Motor neuron (in vitro differentiated cells): ENCODE measurements at regions not wholly inside any gene's neighbourhood (a gene's known extent, or its start where the extent isn't known, plus 50 kb on each side); places are given as distances from the start of the nearest gene placed in this dataset.

ENCODE experiments used
- ATAC-seq, 8 experiments: fragments of 200-7000 bp; cut with Tn5 transposase; replicated peaks in 6 of 8; 2 replicates each; pipeline ENCODE4 v1.8.0; 2021; ENCODE audit warnings: mild to moderate bottlenecking in 8 of 8, moderate library complexity in 8 of 8
- H3K27ac ChIP-seq, 2 donors: fragments of 250-450 bp; sonication (Bioruptor Pico); 2 replicates each; pipeline ENCODE4 v1.9.0; 2021; ENCODE audit warnings: antibody characterized with exemption in 2 of 2, mild to moderate bottlenecking in 2 of 2, moderate library complexity in 1 of 2
- H3K4me1 ChIP-seq, 2 donors: fragments of 250-450 bp; sonication (Bioruptor Pico); replicated peaks in 1 of 2; 2 replicates each; pipeline ENCODE4 v1.6.1; 2021; ENCODE audit warnings: antibody characterized with exemption in 2 of 2, mild to moderate bottlenecking in 2 of 2, moderate library complexity in 1 of 2
- H3K4me3 ChIP-seq, 5 donors: fragments of 250-450 bp; sonication (Bioruptor Pico); 2 replicates each; pipeline ENCODE4 v1.9.0; 2021; ENCODE audit warnings: antibody characterized with exemption in 5 of 5, mild to moderate bottlenecking in 5 of 5, moderate library complexity in 4 of 5
- WGBS, 10 experiments: fragments of 450-650 bp; shearing (Covaris generic); methylation state at CpG; one replicate each; pipeline ENCODE4 v1.0.0; 2022; 5-methylcytosine and 5-hydroxymethylcytosine counted together
- in situ Hi-C, 9 experiments: fragments of 400-800 bp; cut with MboI; loops; one replicate each; pipeline ENCODE4 v1.15.0; 2021; ENCODE audit warnings: low sequenced_read_pairs in 9 of 9, low pct_unique_long_range_greater_than_20kb in 2 of 9; ENCODE audit not compliant: unreplicated experiment in 9 of 9

- ATAC-seq, result no peak
- Histone ChIP-seq H3K4me3 (no peak overlapping the region), H3K27ac (no peak overlapping the region), H3K4me1 (no peaks in the 10 kb centered on the region)
- 82 to 100% (median 91%) methylated on average over 1 to 8 of the region's 8 CpGs; no CpG with 5 or more reads in 4 of the 10 experiments for WGBS, 10 experiments
- in situ Hi-C loops, result no loop called here
Measured at GRCh38 chr16:79543219-79543618, 57.3 kb downstream of the MAF start.

- no peak for ATAC-seq
- 10 to 100% (median 70%) methylated on average over 1 to 7 of the region's 11 CpGs; no CpG with 5 or more reads in 3 of the 10 experiments for WGBS, 10 experiments
- in situ Hi-C loops, result no loop called here
- Histone ChIP-seq H3K4me3 (no peak overlapping the region), H3K4me1 (no peaks in the 10 kb centered on the region), H3K27ac (no peak overlapping the region)
Measured at GRCh38 chr16:79542237-79542774, 58.2 kb downstream of the MAF start.

- no peak for ATAC-seq
- WGBS, 10 experiments, result 43 to 100% (median 89%) methylated on average over 3 to 13 of the region's 15 CpGs; no CpG with 5 or more reads in 1 of the 10 experiments
- H3K4me3 ChIP-seq, result no peak overlapping the region
- no peak overlapping the region for H3K27ac ChIP-seq
- no peaks in the 10 kb centered on the region for H3K4me1 ChIP-seq
- in situ Hi-C loops, result no loop called here
Measured at GRCh38 chr16:79540825-79541595, 59.5 kb downstream of the MAF start.

DNA sequence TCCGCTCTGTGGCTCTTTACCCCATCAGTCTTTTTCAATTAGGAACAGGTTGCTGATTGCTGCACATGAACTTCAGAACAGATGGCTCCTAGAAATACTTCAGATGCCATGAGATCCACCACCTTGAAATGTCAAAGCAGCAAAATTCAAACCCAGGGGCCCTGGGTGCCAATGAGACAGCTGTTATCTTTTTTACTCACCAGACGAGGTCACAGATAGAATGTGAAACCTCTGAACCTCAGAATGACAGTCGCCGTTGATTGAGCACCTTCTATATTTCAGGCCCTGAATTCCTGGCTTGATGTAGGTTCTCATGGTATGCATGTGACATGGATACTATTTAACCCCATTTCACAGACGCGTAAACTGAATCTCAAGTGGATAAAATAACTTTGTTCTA, 63.0 kb downstream of the MAF start:
- Histone ChIP-seq H3K27ac (no peak overlapping the region), H3K4me3 (no peak overlapping the region), H3K4me1 (no peaks in the 10 kb centered on the region)
- ATAC-seq, result no peak
- in situ Hi-C loops, result no loop called here
- WGBS, 10 experiments, result 10 to 100% (median 90%) methylated on average over 2 to 6 of the region's 6 CpGs; no CpG with 5 or more reads in 3 of the 10 experiments

- in situ Hi-C loops, result no loop called here
- ATAC-seq, result no peak
- Histone ChIP-seq H3K4me1 (no peaks in the 10 kb centered on the region), H3K4me3 (no peak overlapping the region), H3K27ac (no peak overlapping the region)
- 0 to 100% (median 82%) methylated on average over 1 to 4 of the region's 4 CpGs; no CpG with 5 or more reads in 3 of the 10 experiments for WGBS, 10 experiments
Measured at GRCh38 chr16:79536958-79537357, 63.6 kb downstream of the MAF start.

DNA sequence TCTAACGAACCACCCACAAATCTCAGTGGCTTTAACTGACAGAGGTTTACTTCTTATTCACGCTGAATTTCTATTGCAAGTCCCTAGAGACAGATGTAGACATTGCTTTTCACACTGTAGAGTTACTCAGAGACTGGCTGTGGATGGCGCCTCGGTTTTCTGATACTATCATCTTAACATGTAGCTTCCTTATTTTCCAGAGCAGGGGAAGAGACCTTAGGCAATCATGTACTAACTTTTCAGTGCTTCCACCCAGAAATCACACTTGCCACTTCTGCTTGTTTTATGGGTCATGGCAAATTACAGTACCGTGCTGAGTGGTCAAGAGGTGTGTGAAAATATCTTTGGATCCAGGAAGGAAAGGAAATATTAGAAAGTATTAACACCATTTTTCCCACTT, 65.4 kb downstream of the MAF start:
- Histone ChIP-seq H3K4me3 (no peak overlapping the region), H3K27ac (no peak overlapping the region), H3K4me1 (no peaks in the 10 kb centered on the region)
- no peak for ATAC-seq
- WGBS, 10 experiments, result 0 to 71% (median 58%) methylated on average over 1 to 4 of the region's 5 CpGs; no CpG with 5 or more reads in 2 of the 10 experiments
- in situ Hi-C loops, result no loop called here

- H3K4me1 ChIP-seq, result no peaks in the 10 kb centered on the region
- H3K4me3 ChIP-seq, result no peak overlapping the region
- WGBS, 10 experiments, result 63 to 100% (median 94%) methylated on average over 1 to 3 of the region's 3 CpGs; no CpG with 5 or more reads in 2 of the 10 experiments
- no peak for ATAC-seq
- no peak overlapping the region for H3K27ac ChIP-seq
- in situ Hi-C loops, result no loop called here
Measured at GRCh38 chr16:79534143-79534542, 66.4 kb downstream of the MAF start.

- in situ Hi-C loops, result no loop called here
- Histone ChIP-seq H3K4me3 (no peak overlapping the region), H3K4me1 (no peaks in the 10 kb centered on the region), H3K27ac (no peak overlapping the region)
- 0 to 81% (median 67%) methylated on average over 1 to 3 of the region's 3 CpGs; no CpG with 5 or more reads in 3 of the 10 experiments for WGBS, 10 experiments
- no peak for ATAC-seq
Measured at GRCh38 chr16:79533292-79533691, 67.2 kb downstream of the MAF start.

- Histone ChIP-seq H3K4me3 (no peak overlapping the region), H3K4me1 (no peaks in the 10 kb centered on the region), H3K27ac (no peak overlapping the region)
- ATAC-seq, result no peak
- WGBS, 10 experiments, result 0 to 93% (median 87%) methylated on average over 1 to 5 of the region's 5 CpGs
- in situ Hi-C loops, result no loop called here
Measured at GRCh38 chr16:79532785-79533184, 67.8 kb downstream of the MAF start.

DNA sequence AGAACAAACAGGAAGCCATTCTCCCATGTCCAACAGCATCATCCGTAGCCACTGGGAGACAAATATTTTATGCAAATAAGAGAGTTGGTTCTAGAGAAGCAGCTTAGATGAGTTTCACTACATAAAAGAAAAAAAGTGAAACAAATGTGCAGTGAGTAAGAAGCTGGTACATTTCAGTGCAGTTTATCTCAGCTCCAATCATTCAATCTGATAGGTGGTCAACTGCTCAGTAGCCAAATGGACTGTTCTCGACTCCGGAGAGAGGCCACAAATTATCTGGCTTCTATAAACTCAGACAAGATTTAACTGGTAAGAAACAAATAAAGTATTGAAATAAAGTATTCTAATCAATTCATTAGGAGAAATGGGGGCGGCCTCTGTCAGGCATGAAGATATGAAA, 68.3 kb downstream of the MAF start:
- ATAC-seq, result peak in 4 of 8 experiments; percentile 32 to 86 (median 46)
- no peaks in the 10 kb centered on the region for H3K4me1 ChIP-seq
- H3K4me3 ChIP-seq, result no peak overlapping the region
- no peak overlapping the region for H3K27ac ChIP-seq
- WGBS, 10 experiments, result 58 to 100% (median 78%) methylated on average over 1 to 4 of the region's 4 CpGs; no CpG with 5 or more reads in 1 of the 10 experiments
- in situ Hi-C loops, result no loop called here

DNA sequence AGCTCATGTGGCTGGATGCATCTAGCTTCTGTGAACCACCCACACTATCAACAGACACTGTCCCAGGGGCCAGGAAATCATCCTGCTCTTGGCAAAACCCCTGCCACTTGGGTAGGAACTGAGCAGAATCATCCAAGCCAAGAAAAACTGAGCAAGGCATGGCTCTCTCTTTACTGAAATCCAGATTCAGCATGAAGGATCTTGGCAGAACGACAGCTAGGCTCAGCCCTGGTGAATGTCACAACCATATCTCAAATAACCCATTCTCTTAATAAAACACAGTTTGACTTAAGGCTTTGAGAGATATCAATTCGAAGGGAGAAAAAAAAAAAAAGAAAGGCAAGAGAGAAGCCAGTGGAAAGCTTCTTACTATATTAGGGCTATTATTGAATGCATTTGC, 72.2 kb downstream of the MAF start:
- WGBS, 10 experiments, result 0 to 86% (median 50%) methylated on average over 1 to 2 of the region's 2 CpGs; no CpG with 5 or more reads in 3 of the 10 experiments
- Histone ChIP-seq H3K27ac (no peak overlapping the region), H3K4me3 (no peak overlapping the region), H3K4me1 (no peaks in the 10 kb centered on the region)
- ATAC-seq, result no peak
- in situ Hi-C loops, result no loop called here

DNA sequence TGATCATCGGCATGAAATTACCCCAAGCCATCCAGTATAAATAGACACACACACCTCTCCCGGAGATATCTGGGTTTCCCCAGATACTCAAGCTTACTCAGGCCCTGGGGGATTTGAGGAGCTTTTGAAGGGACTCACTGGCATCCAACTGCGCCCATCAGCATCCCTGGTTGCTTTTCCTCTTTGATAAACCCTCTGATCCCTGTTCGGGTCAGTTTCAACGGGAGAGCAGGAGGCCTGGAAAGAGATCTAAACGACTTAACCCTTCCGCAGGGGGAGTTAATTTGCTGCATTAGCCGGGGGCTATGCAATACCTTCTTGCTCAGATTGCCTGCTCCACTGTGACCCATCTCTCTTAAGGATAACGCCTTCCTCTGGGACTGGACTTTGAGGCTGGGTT, 76.6 kb downstream of the MAF start:
- peaks cover 0 to 3% of the 10 kb centered on the region in 2 donors for H3K4me1 ChIP-seq
- no peak overlapping the region for H3K27ac ChIP-seq
- ATAC-seq, result no peak
- in situ Hi-C loops, result no loop called here
- WGBS, 10 experiments, result 31 to 100% (median 77%) methylated on average over 1 to 9 of the region's 9 CpGs; no CpG with 5 or more reads in 2 of the 10 experiments
- no peak overlapping the region for H3K4me3 ChIP-seq

GRCh38 chr16:79519448-79519847, 81.1 kb downstream of the MAF start:
- 20 to 100% (median 90%) methylated on average over 1 to 11 of the region's 11 CpGs; no CpG with 5 or more reads in 3 of the 10 experiments for WGBS, 10 experiments
- Histone ChIP-seq H3K4me3 (no peak overlapping the region), H3K4me1 (peaks cover 0 to 3% of the 10 kb centered on the region in 2 donors), H3K27ac (no peak overlapping the region)
- in situ Hi-C loops, result no loop called here
- ATAC-seq, result peak in 3 of 8 experiments; percentile 51 to 96 (median 56)
